ENCODE measurements at regions not wholly inside any gene's neighbourhood (a gene's known extent, or its start where the extent isn't known, plus 50 kb on each side); places are given as distances from the start of the nearest gene placed in this dataset.

- TF ChIP-seq CTCF (IDR thresholded peaks at IDR 0.05; ENCODE audit: insufficient read depth, low read depth, low read length) = no peak
- no peak for TF ChIP-seq EZH2 (IDR thresholded peaks at IDR 0.05; ENCODE audit: insufficient read depth, low read length)
These were observed 508.8 kb downstream of the DIPK2A start for GRCh38 chr3:144480416-144480919.

All from astrocyte (in vitro differentiated cells and primary cell).